Left ventricle myocardium inferior (tissue), 1 donor: ENCODE measurements at regions not wholly inside any gene's neighbourhood (a gene's known extent, or its start where the extent isn't known, plus 50 kb on each side); places are given as distances from the start of the nearest gene placed in this dataset.

Experiments used
- DNase-seq: peaks from one replicate; pipeline ENCODE4 v3.0.0-alpha.2; 2020
- H3K27ac ChIP-seq: fragments of 200-600 bp; replicated peaks from 2 replicates; pipeline ENCODE4 v1.8.0; 2021
- H3K27me3 ChIP-seq: fragments of 200-600 bp; 2 replicates; pipeline ENCODE4 v1.8.0; 2021; ENCODE audit warnings: low read depth
- H3K36me3 ChIP-seq: fragments of 200-600 bp; 2 replicates; pipeline ENCODE4 v1.8.0; 2021
- H3K4me1 ChIP-seq: fragments of 200-600 bp; 2 replicates; pipeline ENCODE4 v1.8.0; 2021
- H3K4me3 ChIP-seq: fragments of 200-600 bp; 2 replicates; pipeline ENCODE4 v1.8.0; 2021; ENCODE audit warnings: mild to moderate bottlenecking, moderate library complexity
- H3K9me3 ChIP-seq: fragments of 200-600 bp; replicated peaks from 2 replicates; pipeline ENCODE4 v1.8.0; 2021
- CTCF ChIP-seq: fragments of 200-600 bp; IDR thresholded peaks from 2 replicates; pipeline ENCODE4 v1.8.0; 2021; ENCODE audit warnings: antibody characterized with exemption, mild to moderate bottlenecking, borderline replicate concordance
- intact Hi-C: fragments of 100-400 bp; cut with micrococcal nuclease; formaldehyde crosslinking; loops from one replicate; pipeline ENCODE4 v1.11.0; 2022
- donor health status: DM: no; HTN: yes; CAD: no; lungs with severe emphysema.

- Histone ChIP-seq H3K27ac (no peak overlapping the region), H3K4me1 (no peaks in the 10 kb centered on the region), H3K4me3 (no peak overlapping the region), H3K36me3 (no peaks in the 10 kb centered on the region), H3K27me3 (no peaks in the 10 kb centered on the region), H3K9me3 (no peaks in the 10 kb centered on the region)
- intact Hi-C loops = no loop called here
- TF ChIP-seq CTCF = no peak
- no peak for DNase-seq
These were observed 107.6 kb downstream of the ELAPOR2 start for GRCh38 chr7:86951895-86952294.

GRCh38 chr7:86950944-86951343 lies 108.5 kb downstream of the ELAPOR2 start:
- H3K4me1 ChIP-seq = no peaks in the 10 kb centered on the region

GRCh38 chr7:86950360-86950759 lies 109.1 kb downstream of the ELAPOR2 start:
- no peak for TF ChIP-seq CTCF
- Histone ChIP-seq H3K9me3 (no peaks in the 10 kb centered on the region), H3K4me1 (no peaks in the 10 kb centered on the region), H3K27me3 (no peaks in the 10 kb centered on the region), H3K27ac (no peak overlapping the region), H3K4me3 (no peak overlapping the region), H3K36me3 (no peaks in the 10 kb centered on the region)
- intact Hi-C loops = no loop called here
- no peak for DNase-seq

More at GRCh38 chr7:86950944-86951343, 108.5 kb downstream of the ELAPOR2 start:
- Histone ChIP-seq H3K27ac (no peak overlapping the region), H3K36me3 (no peaks in the 10 kb centered on the region), H3K27me3 (no peaks in the 10 kb centered on the region), H3K4me3 (no peak overlapping the region), H3K9me3 (no peaks in the 10 kb centered on the region)
- DNase-seq = no peak
- intact Hi-C loops = no loop called here
- TF ChIP-seq CTCF = no peak

GRCh38 chr7:86949779-86950260 lies 109.6 kb downstream of the ELAPOR2 start:
- H3K27me3 ChIP-seq = no peaks in the 10 kb centered on the region
- DNase-seq = no peak
- no peak overlapping the region for H3K27ac ChIP-seq
- H3K4me3 ChIP-seq = no peak overlapping the region
- TF ChIP-seq CTCF = no peak
- no peaks in the 10 kb centered on the region for H3K36me3 ChIP-seq
- H3K4me1 ChIP-seq = no peaks in the 10 kb centered on the region
- no peaks in the 10 kb centered on the region for H3K9me3 ChIP-seq
- intact Hi-C loops = no loop called here

GRCh38 chr7:86949052-86949778 lies 110.2 kb downstream of the ELAPOR2 start:
- no peak overlapping the region for H3K27ac ChIP-seq
- H3K27me3 ChIP-seq = no peaks in the 10 kb centered on the region
- intact Hi-C loops = no loop called here
- H3K4me1 ChIP-seq = no peaks in the 10 kb centered on the region
- no peaks in the 10 kb centered on the region for H3K36me3 ChIP-seq
- H3K9me3 ChIP-seq = no peaks in the 10 kb centered on the region
- no peak for DNase-seq
- no peak for TF ChIP-seq CTCF
- no peak overlapping the region for H3K4me3 ChIP-seq
